ENCODE measurements at regions not wholly inside any gene's neighbourhood (a gene's known extent, or its start where the extent isn't known, plus 50 kb on each side); places are given as distances from the start of the nearest gene placed in this dataset.

DNA sequence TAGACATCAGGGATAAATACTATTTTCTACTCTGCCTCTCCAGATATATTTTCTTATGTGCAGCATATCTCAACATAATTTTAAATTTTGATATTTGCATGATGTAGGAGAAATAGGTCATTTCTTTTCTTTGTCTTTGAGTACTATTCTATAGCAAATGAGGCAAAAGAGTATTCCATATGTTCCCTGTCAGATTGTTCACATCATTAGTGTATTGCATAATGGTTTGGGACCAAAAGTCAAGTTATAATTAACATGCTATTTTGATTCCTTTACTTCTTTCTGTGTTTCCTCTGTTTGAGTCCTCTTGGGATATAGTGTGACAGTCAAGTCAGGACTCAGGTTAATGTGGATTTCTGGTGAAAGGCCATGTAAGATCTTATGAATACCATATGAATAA is 864.6 kb upstream of the FBXO33 start:
- no peak overlapping the region for H3K4me3 ChIP-seq (ENCODE audit: low read depth, low read length)
- DNase-seq (ENCODE audit: low read depth), result no peak
- TF ChIP-seq, protein P1, sequence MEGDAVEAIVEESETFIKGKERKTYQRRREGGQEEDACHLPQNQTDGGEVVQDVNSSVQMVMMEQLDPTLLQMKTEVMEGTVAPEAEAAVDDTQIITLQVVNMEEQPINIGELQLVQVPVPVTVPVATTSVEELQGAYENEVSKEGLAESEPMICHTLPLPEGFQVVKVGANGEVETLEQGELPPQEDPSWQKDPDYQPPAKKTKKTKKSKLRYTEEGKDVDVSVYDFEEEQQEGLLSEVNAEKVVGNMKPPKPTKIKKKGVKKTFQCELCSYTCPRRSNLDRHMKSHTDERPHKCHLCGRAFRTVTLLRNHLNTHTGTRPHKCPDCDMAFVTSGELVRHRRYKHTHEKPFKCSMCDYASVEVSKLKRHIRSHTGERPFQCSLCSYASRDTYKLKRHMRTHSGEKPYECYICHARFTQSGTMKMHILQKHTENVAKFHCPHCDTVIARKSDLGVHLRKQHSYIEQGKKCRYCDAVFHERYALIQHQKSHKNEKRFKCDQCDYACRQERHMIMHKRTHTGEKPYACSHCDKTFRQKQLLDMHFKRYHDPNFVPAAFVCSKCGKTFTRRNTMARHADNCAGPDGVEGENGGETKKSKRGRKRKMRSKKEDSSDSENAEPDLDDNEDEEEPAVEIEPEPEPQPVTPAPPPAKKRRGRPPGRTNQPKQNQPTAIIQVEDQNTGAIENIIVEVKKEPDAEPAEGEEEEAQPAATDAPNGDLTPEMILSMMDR (IDR thresholded peaks at IDR 0.05; ENCODE audit: insufficient read depth, low read depth, low read length, missing control alignments), result no peak

DNA sequence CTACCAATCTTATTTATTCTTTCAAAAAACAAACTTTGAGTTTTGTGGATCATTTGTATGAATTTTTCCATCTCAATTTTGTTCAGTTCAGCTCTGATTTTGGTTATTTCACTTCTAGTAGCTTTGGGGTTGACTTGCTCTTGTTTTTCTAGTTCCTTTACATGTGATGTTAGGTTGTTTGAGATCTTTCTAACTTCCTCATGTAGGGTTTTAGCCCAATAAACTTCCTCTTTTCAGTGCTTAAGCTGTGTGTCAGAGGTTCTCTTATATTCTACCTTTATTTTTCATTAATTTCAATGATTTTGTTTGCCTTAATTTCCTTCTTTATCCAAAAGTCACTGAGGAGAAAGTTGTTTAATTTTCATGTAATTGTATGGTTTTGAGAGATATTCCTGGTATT is 860.4 kb upstream of the FBXO33 start:
- TF ChIP-seq, protein P1 (IDR thresholded peaks at IDR 0.05; ENCODE audit: insufficient read depth, low read depth, low read length, missing control alignments), result no peak
- H3K4me3 ChIP-seq (ENCODE audit: low read depth, low read length), result no peak overlapping the region
- no peak for DNase-seq (ENCODE audit: low read depth)

DNA sequence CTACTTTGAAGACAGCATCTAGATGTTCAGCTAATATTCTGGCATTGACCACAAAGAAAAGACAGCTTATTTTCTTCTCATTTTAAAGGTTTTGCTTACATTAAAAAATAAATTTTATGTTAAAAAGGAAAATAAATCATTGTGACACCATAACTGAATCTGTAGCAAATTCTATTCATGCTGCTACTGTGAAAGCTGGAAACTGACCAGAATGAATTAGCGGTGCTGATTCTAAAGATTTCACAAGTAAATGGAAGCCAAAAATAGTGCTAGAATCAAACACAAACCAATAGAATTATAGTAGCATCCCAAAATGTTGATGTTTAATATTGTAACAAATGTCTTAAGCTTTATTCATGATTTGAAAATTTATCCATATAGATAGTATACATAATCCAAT is 850.0 kb upstream of the FBXO33 start:
- no peak for DNase-seq (ENCODE audit: low read depth)
- H3K4me3 ChIP-seq (ENCODE audit: low read depth, low read length), result no peak overlapping the region
- TF ChIP-seq, protein P1 (IDR thresholded peaks at IDR 0.05; ENCODE audit: insufficient read depth, low read depth, low read length, missing control alignments), result no peak

DNA sequence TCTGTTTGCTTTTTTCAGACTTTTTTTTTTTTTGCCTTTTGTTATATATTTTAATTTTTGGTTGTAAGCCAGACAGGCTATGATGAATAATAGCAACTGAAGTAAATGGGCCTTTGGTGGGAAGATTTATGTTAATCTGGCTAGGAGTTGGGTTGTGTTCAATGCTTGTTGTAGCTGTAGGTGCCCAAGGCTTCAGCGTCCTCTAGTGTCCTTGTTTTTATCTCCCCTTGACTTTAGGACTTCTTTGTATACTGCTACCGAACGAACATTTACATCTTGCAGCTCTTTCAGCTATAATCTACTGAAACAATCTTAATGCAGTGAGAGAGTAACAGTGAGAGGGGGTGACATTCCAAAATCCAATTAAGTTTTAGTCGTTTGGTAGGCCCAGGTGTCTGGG is 848.4 kb upstream of the FBXO33 start:
- no peak for DNase-seq (ENCODE audit: low read depth)
- TF ChIP-seq, protein P1 (IDR thresholded peaks at IDR 0.05; ENCODE audit: insufficient read depth, low read depth, low read length, missing control alignments), result no peak
- H3K4me3 ChIP-seq (ENCODE audit: low read depth, low read length), result no peak overlapping the region

DNA sequence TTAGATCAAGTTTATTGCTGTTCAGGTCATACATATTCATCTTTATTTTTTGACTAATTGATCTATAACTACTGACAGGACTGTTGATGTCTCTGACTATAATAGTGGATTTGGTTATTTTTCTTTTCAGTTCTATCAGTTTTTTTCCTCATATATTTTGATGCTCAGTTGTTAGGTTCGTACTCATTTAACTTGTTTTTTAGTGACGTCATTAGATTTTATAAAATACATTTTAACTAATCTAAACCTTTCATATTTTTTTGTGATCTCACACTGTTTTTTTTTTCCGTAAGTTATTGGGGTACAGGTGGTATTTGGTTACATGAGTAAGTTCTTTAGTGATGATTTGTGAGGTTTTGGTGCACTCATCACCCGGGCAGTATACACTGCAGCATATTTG is 841.2 kb upstream of the FBXO33 start:
- DNase-seq (ENCODE audit: low read depth), result no peak
- H3K4me3 ChIP-seq (ENCODE audit: low read depth, low read length), result no peak overlapping the region
- TF ChIP-seq, protein P1 (IDR thresholded peaks at IDR 0.05; ENCODE audit: insufficient read depth, low read depth, low read length, missing control alignments), result no peak

DNA sequence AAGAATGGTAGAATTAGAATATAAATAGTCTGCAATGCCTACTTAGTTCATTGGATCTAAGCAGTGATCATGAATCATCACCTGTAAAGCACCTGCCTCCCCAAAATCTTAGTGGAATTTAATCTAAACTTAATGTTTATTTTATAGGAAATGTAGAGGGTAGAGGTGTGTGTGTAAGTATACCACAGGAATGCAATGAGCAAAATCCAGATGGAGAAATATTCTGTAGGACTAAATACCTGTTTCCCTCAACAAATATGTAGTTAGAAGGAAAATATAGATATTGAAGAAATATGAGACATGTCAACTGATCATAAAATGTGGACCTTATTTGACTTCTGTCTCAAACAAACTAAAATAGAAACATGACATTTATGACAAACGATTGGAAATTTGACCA is 839.2 kb upstream of the FBXO33 start:
- no peak overlapping the region for H3K4me3 ChIP-seq (ENCODE audit: low read depth, low read length)
- TF ChIP-seq, protein P1 (IDR thresholded peaks at IDR 0.05; ENCODE audit: insufficient read depth, low read depth, low read length, missing control alignments), result no peak
- DNase-seq (ENCODE audit: low read depth), result no peak

DNA sequence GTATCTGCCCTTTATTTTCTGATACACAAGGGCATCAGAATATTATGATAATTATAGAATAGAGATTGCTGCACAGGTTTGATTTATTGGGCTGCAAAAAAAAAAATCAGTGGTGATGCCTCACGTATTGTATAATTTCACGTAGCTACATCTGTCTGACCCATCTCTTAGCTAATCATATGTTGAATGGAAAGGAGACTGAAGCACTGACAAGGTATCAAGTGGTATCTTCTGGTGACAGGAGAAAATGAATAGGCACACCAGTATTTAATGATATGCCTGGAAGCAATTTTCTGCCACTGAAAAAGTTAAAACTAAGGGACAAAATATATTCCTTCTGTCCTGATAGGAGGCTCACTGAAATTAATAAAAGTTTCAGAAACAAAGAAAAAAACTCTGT is 837.2 kb upstream of the FBXO33 start:
- DNase-seq (ENCODE audit: low read depth), result no peak
- TF ChIP-seq, protein P1 (IDR thresholded peaks at IDR 0.05; ENCODE audit: insufficient read depth, low read depth, low read length, missing control alignments), result no peak
- no peak overlapping the region for H3K4me3 ChIP-seq (ENCODE audit: low read depth, low read length)

All from GM12865 (cell line).